ENCODE measurements at regions not wholly inside any gene's neighbourhood (a gene's known extent, or its start where the extent isn't known, plus 50 kb on each side); places are given as distances from the start of the nearest gene placed in this dataset.

DNA sequence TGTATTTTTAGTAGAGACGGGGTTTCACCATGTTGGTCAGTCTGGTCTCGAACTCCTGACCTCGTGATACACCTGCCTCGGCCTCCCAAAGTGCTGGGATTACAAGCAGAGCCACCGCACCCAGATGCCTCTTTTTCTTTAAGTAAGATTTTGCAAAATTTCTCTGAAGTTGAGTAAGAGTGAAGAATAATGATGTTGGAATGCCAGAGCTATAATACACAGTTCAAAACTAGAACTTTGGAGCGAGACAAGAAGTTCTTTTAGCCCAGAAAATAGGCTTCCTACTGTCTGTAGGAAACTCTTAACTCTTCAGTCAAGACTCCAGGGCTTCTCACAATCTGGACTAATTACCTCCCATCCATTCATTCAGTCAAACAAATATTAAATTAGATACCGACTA, 51.4 kb downstream of the MARCHF4 start:
- no peak overlapping the region for H3K4me3 ChIP-seq (replicated peaks; ENCODE audit: low read depth, low read length)
- TF ChIP-seq, protein P1, sequence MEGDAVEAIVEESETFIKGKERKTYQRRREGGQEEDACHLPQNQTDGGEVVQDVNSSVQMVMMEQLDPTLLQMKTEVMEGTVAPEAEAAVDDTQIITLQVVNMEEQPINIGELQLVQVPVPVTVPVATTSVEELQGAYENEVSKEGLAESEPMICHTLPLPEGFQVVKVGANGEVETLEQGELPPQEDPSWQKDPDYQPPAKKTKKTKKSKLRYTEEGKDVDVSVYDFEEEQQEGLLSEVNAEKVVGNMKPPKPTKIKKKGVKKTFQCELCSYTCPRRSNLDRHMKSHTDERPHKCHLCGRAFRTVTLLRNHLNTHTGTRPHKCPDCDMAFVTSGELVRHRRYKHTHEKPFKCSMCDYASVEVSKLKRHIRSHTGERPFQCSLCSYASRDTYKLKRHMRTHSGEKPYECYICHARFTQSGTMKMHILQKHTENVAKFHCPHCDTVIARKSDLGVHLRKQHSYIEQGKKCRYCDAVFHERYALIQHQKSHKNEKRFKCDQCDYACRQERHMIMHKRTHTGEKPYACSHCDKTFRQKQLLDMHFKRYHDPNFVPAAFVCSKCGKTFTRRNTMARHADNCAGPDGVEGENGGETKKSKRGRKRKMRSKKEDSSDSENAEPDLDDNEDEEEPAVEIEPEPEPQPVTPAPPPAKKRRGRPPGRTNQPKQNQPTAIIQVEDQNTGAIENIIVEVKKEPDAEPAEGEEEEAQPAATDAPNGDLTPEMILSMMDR (IDR thresholded peaks at IDR 0.05; ENCODE audit: low read length, missing control alignments), result no peak
- DNase-seq (ENCODE audit: low read depth), result no peak

DNA sequence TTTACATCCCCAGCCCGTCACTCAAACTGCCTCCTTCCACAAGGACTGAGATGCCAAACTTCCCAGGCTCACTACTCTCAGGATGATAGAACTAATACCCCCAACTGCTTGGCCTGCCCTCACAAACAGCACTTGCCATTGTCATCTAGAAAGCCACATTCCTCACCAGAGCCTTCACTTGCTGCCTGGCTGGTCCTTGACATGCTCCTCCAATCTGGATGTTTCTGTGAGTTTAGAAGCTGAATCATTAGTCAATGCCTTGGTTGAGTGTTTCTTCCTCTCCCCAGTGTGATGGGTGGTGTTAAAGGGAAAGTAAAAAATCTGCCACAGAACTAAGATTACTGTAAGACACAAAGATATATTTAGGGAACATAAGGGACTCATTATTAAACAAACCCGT, 52.5 kb downstream of the MARCHF4 start:
- DNase-seq (ENCODE audit: low read depth), result peak; percentile 17
- TF ChIP-seq, protein P1 (IDR thresholded peaks at IDR 0.05; ENCODE audit: low read length, missing control alignments), result no peak
- H3K4me3 ChIP-seq (replicated peaks; ENCODE audit: low read depth, low read length), result no peak overlapping the region

DNA sequence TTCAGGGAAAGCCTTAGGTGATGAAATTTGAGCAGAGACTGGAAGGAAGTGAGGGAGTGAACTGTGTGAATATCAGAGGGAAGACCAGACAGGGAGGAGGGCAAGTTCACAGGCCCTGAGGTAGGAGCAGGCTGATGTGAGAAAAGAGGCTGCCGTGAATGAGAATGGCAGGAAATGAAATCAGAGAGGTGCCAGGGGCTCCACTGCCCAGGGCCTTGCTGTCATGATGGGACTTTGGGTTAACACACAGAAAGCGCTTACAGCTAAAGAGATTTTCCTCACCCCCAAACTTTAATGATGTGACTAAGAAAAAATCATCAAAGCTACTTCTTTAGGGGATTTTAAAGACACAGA, 53.8 kb downstream of the MARCHF4 start:
- no peak overlapping the region for H3K4me3 ChIP-seq (replicated peaks; ENCODE audit: low read depth, low read length)
- no peak for DNase-seq (ENCODE audit: low read depth)
- TF ChIP-seq, protein P1 (IDR thresholded peaks at IDR 0.05; ENCODE audit: low read length, missing control alignments), result no peak

DNA sequence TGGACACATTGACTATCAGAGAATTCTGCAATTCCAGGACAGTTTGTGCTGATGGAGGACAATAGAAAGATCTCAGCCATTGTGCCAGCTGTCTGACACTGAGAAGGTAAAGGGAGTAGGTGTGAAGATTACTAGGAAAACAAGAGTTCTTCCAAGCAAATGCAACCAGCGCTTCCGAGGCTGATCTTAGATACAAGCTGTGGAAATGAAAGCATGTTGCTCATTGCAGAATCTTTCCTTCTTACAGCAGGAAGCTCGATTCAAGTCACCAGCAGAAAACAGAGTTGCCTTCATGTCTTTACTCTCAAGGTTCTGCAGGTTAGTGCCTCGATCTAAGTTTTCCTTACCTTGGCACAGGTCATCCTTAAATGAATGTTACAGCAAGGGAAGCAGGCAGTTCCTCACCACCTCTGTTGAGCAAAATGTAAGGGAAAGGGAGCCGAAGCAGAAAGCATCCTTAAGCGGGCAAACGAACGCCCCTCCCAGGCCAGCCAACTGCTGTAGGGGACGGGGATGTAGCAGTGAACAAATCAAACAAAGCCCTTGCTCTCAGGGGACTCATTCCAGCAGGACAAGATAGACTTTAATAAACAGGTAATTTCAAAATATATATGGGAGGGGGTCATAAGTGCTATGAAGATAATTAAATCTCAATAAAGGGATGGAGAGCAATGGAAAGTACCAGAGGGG, 54.3 kb downstream of the MARCHF4 start:
- DNase-seq (ENCODE audit: low read depth), result no peak

DNA sequence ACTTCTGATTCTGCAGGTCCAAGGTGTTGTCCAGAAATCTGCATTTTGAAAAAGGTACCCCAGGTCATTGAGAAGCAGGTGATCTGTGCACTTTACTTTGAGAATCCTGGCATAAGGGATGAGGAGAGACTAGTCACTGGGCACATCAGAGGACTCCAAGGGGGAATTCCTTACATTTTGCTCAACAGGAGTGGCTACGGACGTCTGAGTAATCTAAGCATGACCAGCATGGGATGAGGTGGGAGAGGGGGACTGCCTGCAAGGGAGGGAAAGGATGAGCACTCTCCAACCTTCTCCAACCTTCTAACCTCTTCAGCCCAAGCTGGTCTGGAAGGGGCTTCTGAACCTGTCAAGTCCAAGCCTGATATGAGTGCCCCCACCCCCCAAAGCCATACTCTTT, 55.5 kb downstream of the MARCHF4 start:
- DNase-seq (ENCODE audit: low read depth), result peak; percentile 41
- TF ChIP-seq, protein P1 (IDR thresholded peaks at IDR 0.05; ENCODE audit: low read length, missing control alignments), result no peak
- no peak overlapping the region for H3K4me3 ChIP-seq (replicated peaks; ENCODE audit: low read depth, low read length)

More for the DNA sequence above, 54.3 kb downstream of the MARCHF4 start:
- H3K4me3 ChIP-seq (replicated peaks; ENCODE audit: low read depth, low read length), result no peak overlapping the region
- TF ChIP-seq, protein P1 (IDR thresholded peaks at IDR 0.05; ENCODE audit: low read length, missing control alignments), result no peak

DNA sequence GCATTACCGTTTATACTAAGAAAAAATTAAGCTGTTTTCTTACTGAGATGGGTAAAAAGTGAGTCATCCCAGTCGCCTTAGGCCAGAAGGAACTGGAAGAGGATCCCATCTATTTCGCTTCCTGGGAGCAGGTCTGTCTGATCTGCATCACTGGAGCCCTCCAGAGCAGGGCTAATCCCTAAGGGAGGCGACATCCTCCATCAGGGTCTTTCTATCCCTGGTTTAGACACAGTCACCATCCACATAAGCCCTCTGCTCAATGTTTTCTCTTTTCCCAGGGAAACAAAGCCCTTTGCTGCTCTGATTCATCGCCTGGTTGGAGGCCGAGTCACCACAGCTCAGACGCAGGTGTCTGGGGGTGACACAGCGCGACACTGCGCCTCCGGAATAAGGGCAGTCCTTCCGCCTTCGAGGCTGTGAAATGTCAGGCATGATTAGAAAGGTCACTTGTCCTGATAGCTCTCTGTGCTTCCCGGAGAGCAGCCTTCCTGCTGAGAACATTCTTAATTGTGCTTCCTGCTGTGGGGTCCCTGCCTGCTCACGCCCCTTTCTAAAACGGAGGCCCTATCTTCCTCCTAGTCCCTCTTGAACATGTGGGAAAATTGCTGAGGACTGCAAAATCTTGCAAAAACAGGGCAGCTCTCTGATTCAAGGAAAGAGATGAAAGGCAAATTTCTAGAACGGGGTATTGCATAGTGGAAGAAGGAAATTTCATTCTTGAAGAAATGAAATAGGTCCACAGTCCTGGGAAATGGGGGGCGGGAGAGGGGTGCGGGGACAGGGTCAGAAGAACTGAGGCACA, 56.3 kb downstream of the MARCHF4 start:
- TF ChIP-seq, protein P1 (IDR thresholded peaks at IDR 0.05; ENCODE audit: low read length, missing control alignments), result no peak
- no peak overlapping the region for H3K4me3 ChIP-seq (replicated peaks; ENCODE audit: low read depth, low read length)
- peak; percentile 35 for DNase-seq (ENCODE audit: low read depth)

Data from fibroblast of pulmonary artery (primary cell).